SK-N-SH (cell line): ENCODE measurements at regions not wholly inside any gene's neighbourhood (a gene's known extent, or its start where the extent isn't known, plus 50 kb on each side); places are given as distances from the start of the nearest gene placed in this dataset.

Source experiments
- CTCF ChIA-PET: fragments of 300-600, 350-600 bp; formaldehyde crosslinking; extraction: SDS; loops from one replicate; lab custom pipeline; 2021; lab: Yijun Ruan, JAX
- POLR2A ChIA-PET: fragments of 350-600 bp; sonication (Branson Sonifier 250); formaldehyde crosslinking; extraction: SDS; loops from one replicate; lab custom pipeline; 2020; ENCODE audit warnings: antibody characterized with exemption, inconsistent platforms; lab: Yijun Ruan, JAX
- DNase-seq: peaks from one replicate; pipeline ENCODE4 v3.0.0; 2012
- H2AFZ ChIP-seq: fragments of 200-600 bp; sonication (generic); 2 replicates; pipeline ENCODE4 v1.8.1; 2016; ENCODE audit warnings: antibody characterized with exemption, mild to moderate bottlenecking, low read depth
- H3F3A ChIP-seq: fragments of 200-600 bp; sonication (generic); replicated peaks from 2 replicates; pipeline ENCODE3; 2016; ENCODE audit warnings: antibody characterized with exemption, mild to moderate bottlenecking; ENCODE audit not compliant: insufficient read depth
- H3K27ac ChIP-seq, 2 experiments: fragments of 200-500 bp in 1 of 2; fragments of 200-600 bp in 1 of 2; sonication (Bioruptor generic) in 1 of 2; sonication (generic), shearing (Covaris generic) in 1 of 2; 2 replicates each; pipeline versions ENCODE4 v1.5.1 to v1.6.1; 2014 to 2016; ENCODE audit warnings: low read depth in 2 of 2, inconsistent platforms in 1 of 2, low read length in 1 of 2, mild to moderate bottlenecking in 1 of 2, mixed read lengths in 1 of 2
- H3K27me3 ChIP-seq: fragments of 200-600 bp; sonication (generic), shearing (Covaris generic); 2 replicates; pipeline ENCODE4 v1.6.1; 2016; ENCODE audit warnings: mixed run types; ENCODE audit not compliant: insufficient read depth
- H3K36me3 ChIP-seq, 2 experiments: fragments of 200-500 bp in 1 of 2; fragments of 200-600 bp in 1 of 2; sonication (Bioruptor generic) in 1 of 2; sonication (generic) in 1 of 2; replicated peaks in 1 of 2; 2 replicates each; pipeline versions ENCODE3 to v1.5.1; 2014 to 2016; ENCODE audit warnings: low read length in 1 of 2, mild to moderate bottlenecking in 1 of 2; ENCODE audit not compliant: insufficient read depth in 2 of 2, control insufficient read depth in 1 of 2
- H3K4me1 ChIP-seq, 2 experiments: fragments of 200-500 bp in 1 of 2; fragments of 200-600 bp in 1 of 2; sonication (Bioruptor generic) in 1 of 2; sonication (generic), shearing (Covaris generic) in 1 of 2; 2 replicates each; pipeline versions ENCODE4 v1.5.1 to v1.6.1; 2014 to 2016; ENCODE audit warnings: low read depth in 1 of 2, low read length in 1 of 2, mixed run types in 1 of 2; ENCODE audit not compliant: insufficient read depth in 2 of 2, control insufficient read depth in 1 of 2
- H3K4me2 ChIP-seq: fragments of 200-600 bp; sonication (generic), shearing (Covaris generic); 2 replicates; pipeline ENCODE4 v1.6.1; 2017; ENCODE audit warnings: mixed run types
- H3K4me3 ChIP-seq, 2 experiments: fragments of 200-500 bp in 1 of 2; fragments of 200-600 bp in 1 of 2; sonication (Bioruptor generic) in 1 of 2; sonication (generic), shearing (Covaris generic) in 1 of 2; 2 replicates each; pipeline versions ENCODE4 v1.5.1 to v1.8.1; 2014 to 2016; ENCODE audit warnings: low read depth in 2 of 2, inconsistent platforms in 1 of 2, low read length in 1 of 2, mild to moderate bottlenecking in 1 of 2, mixed read lengths in 1 of 2, moderate library complexity in 1 of 2
- H3K79me2 ChIP-seq: fragments of 200-600 bp; sonication (generic); 2 replicates; pipeline ENCODE4 v1.8.1; 2017; ENCODE audit warnings: mild to moderate bottlenecking; ENCODE audit not compliant: insufficient read depth
- H3K9ac ChIP-seq: fragments of 200-600 bp; sonication (generic); 2 replicates; pipeline ENCODE4 v1.6.1; 2017; ENCODE audit warnings: mixed run types
- H3K9me2 ChIP-seq: fragments of 200-600 bp; sonication (generic); 2 replicates; pipeline ENCODE4 v1.6.1; 2017; ENCODE audit warnings: mixed run types
- H3K9me3 ChIP-seq: fragments of 200-600 bp; sonication (generic); 2 replicates; pipeline ENCODE4 v1.6.1; 2017; ENCODE audit warnings: mixed run types, mild to moderate bottlenecking, moderate library complexity
- H4K20me1 ChIP-seq: fragments of 200-600 bp; sonication (generic); 2 replicates; pipeline ENCODE4 v1.6.1; 2017; ENCODE audit warnings: mild to moderate bottlenecking, mixed run types; ENCODE audit not compliant: insufficient read depth
- CHD2 ChIP-seq: fragments of 150-350 bp; IDR thresholded peaks from 2 replicates; pipeline ENCODE4 v1.6.1; 2018; ENCODE audit warnings: low read length; ENCODE audit not compliant: partially characterized antibody
- EZH2phosphoT487 ChIP-seq: fragments of 200-600 bp; sonication (generic); IDR thresholded peaks from 2 replicates; pipeline ENCODE4 v1.6.1; 2017; ENCODE audit warnings: low read depth, mixed run types, mild to moderate bottlenecking, antibody characterized with exemption, moderate library complexity, borderline replicate concordance
- FOXJ3 ChIP-seq: sonication (generic); formaldehyde crosslinking; IDR thresholded peaks from 2 replicates; pipeline ENCODE4 v1.5.1; 2020; ENCODE audit warnings: mild to moderate bottlenecking, missing genetic modification reagents
- GABPA ChIP-seq: IDR thresholded peaks from 2 replicates; pipeline ENCODE4 v1.4.0; 2012; ENCODE audit warnings: low read depth, mild to moderate bottlenecking
- MEF2A ChIP-seq: IDR thresholded peaks from 2 replicates; pipeline ENCODE4 v1.4.0; 2012; ENCODE audit warnings: low read depth, borderline replicate concordance
- NRF1 ChIP-seq: IDR thresholded peaks from 2 replicates; pipeline ENCODE4 v1.6.1; 2012; ENCODE audit warnings: low read depth, mild to moderate bottlenecking, low read length
- RCOR1 ChIP-seq: fragments of 150-350 bp; IDR thresholded peaks from 2 replicates; pipeline ENCODE4 v1.6.1; 2017; ENCODE audit warnings: antibody characterized with exemption, low read length
- WGBS: methylation state at CpG from one replicate; pipeline ENCODE4 v1.1.6; 2017; ENCODE audit warnings: low lambda C conversion rate; 5-methylcytosine and 5-hydroxymethylcytosine counted together
- TF ChIP-seq, protein P1 (sequence below): fragments of 150-350 bp; IDR thresholded peaks from 2 replicates; pipeline ENCODE4 v1.6.1; 2016; ENCODE audit warnings: mild to moderate bottlenecking, low read depth, low read length
- TF ChIP-seq, protein P2 (sequence below): IDR thresholded peaks from 2 replicates; pipeline ENCODE4 v1.6.1; 2012; ENCODE audit warnings: mild to moderate bottlenecking, low read depth, low read length, moderate library complexity
- TF ChIP-seq, protein P3 (sequence below): IDR thresholded peaks from 2 replicates; pipeline ENCODE4 v1.4.0; 2012; ENCODE audit warnings: low read depth, borderline replicate concordance
- TF ChIP-seq, protein P4 (sequence below): IDR thresholded peaks from 2 replicates; pipeline ENCODE4 v1.4.0; 2012; ENCODE audit warnings: low read depth
- TF ChIP-seq, protein P5 (sequence below): fragments of 200-600 bp; sonication (generic); IDR thresholded peaks from 2 replicates; pipeline ENCODE4 v1.6.1; 2017; ENCODE audit warnings: antibody characterized with exemption, mild to moderate bottlenecking, moderate library complexity

DNA sequence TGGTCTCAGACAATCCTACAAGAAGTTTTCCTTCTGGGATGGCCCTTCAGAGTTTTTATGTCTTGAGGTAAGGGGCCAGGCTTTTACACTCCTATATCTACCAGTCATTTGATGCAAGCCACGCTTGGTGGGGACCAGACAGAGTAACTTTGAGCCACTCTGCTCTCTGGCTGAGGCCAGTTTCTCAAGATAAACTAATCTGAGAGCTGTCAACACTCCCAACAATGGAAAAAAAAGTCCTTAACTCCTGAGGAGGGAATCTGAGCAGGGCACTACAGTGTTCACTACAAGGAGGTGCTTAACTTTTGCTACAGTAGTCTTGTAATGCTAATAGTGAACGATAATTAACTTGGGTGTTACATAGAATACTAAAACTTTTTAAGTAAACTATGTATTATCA, 62.7 kb downstream of the MRPS30 start:
- Histone ChIP-seq H3K9me2 (no peaks in the 10 kb centered on the region), H3K27ac (no peak overlapping the region), H3F3A (no peaks in the 10 kb centered on the region), H3K9ac (no peak overlapping the region), H3K36me3 (no peaks in the 10 kb centered on the region), H3K9me3 (no peaks in the 10 kb centered on the region), H3K4me3 (no peak overlapping the region), H3K27me3 (no peaks in the 10 kb centered on the region), H2AFZ (no peak overlapping the region), H4K20me1 (no peaks in the 10 kb centered on the region), H3K79me2 (no peaks in the 10 kb centered on the region), H3K4me1 (no peaks in the 10 kb centered on the region; a peak in 1 of 4 replicates), H3K4me2 (no peak overlapping the region)
- TF ChIP-seq FOXJ3 (CRISPR knock-in tag) (no peak), MEF2A (no peak), CHD2 (no peak), GABPA (no peak), EZH2phosphoT487 (no peak), RCOR1 (no peak), NRF1 (no peak)
- TF ChIP-seq, protein P1, sequence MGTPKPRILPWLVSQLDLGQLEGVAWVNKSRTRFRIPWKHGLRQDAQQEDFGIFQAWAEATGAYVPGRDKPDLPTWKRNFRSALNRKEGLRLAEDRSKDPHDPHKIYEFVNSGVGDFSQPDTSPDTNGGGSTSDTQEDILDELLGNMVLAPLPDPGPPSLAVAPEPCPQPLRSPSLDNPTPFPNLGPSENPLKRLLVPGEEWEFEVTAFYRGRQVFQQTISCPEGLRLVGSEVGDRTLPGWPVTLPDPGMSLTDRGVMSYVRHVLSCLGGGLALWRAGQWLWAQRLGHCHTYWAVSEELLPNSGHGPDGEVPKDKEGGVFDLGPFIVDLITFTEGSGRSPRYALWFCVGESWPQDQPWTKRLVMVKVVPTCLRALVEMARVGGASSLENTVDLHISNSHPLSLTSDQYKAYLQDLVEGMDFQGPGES = no peak
- TF ChIP-seq, protein P2, sequence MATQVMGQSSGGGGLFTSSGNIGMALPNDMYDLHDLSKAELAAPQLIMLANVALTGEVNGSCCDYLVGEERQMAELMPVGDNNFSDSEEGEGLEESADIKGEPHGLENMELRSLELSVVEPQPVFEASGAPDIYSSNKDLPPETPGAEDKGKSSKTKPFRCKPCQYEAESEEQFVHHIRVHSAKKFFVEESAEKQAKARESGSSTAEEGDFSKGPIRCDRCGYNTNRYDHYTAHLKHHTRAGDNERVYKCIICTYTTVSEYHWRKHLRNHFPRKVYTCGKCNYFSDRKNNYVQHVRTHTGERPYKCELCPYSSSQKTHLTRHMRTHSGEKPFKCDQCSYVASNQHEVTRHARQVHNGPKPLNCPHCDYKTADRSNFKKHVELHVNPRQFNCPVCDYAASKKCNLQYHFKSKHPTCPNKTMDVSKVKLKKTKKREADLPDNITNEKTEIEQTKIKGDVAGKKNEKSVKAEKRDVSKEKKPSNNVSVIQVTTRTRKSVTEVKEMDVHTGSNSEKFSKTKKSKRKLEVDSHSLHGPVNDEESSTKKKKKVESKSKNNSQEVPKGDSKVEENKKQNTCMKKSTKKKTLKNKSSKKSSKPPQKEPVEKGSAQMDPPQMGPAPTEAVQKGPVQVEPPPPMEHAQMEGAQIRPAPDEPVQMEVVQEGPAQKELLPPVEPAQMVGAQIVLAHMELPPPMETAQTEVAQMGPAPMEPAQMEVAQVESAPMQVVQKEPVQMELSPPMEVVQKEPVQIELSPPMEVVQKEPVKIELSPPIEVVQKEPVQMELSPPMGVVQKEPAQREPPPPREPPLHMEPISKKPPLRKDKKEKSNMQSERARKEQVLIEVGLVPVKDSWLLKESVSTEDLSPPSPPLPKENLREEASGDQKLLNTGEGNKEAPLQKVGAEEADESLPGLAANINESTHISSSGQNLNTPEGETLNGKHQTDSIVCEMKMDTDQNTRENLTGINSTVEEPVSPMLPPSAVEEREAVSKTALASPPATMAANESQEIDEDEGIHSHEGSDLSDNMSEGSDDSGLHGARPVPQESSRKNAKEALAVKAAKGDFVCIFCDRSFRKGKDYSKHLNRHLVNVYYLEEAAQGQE = no peak
- TF ChIP-seq, protein P3, sequence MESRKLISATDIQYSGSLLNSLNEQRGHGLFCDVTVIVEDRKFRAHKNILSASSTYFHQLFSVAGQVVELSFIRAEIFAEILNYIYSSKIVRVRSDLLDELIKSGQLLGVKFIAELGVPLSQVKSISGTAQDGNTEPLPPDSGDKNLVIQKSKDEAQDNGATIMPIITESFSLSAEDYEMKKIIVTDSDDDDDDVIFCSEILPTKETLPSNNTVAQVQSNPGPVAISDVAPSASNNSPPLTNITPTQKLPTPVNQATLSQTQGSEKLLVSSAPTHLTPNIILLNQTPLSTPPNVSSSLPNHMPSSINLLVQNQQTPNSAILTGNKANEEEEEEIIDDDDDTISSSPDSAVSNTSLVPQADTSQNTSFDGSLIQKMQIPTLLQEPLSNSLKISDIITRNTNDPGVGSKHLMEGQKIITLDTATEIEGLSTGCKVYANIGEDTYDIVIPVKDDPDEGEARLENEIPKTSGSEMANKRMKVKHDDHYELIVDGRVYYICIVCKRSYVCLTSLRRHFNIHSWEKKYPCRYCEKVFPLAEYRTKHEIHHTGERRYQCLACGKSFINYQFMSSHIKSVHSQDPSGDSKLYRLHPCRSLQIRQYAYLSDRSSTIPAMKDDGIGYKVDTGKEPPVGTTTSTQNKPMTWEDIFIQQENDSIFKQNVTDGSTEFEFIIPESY = no peak
- TF ChIP-seq, protein P4, sequence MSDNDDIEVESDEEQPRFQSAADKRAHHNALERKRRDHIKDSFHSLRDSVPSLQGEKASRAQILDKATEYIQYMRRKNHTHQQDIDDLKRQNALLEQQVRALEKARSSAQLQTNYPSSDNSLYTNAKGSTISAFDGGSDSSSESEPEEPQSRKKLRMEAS = no peak
- TF ChIP-seq, protein P5, sequence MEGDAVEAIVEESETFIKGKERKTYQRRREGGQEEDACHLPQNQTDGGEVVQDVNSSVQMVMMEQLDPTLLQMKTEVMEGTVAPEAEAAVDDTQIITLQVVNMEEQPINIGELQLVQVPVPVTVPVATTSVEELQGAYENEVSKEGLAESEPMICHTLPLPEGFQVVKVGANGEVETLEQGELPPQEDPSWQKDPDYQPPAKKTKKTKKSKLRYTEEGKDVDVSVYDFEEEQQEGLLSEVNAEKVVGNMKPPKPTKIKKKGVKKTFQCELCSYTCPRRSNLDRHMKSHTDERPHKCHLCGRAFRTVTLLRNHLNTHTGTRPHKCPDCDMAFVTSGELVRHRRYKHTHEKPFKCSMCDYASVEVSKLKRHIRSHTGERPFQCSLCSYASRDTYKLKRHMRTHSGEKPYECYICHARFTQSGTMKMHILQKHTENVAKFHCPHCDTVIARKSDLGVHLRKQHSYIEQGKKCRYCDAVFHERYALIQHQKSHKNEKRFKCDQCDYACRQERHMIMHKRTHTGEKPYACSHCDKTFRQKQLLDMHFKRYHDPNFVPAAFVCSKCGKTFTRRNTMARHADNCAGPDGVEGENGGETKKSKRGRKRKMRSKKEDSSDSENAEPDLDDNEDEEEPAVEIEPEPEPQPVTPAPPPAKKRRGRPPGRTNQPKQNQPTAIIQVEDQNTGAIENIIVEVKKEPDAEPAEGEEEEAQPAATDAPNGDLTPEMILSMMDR = no peak
- 0% methylated on average over 2 of the region's 2 CpGs for WGBS
- DNase-seq = no peak
- ChIA-PET CTCF (no interaction called here), POLR2A (no interaction called here)
